Peyer's patch (tissue), 4 donors: ENCODE measurements at regions not wholly inside any gene's neighbourhood (a gene's known extent, or its start where the extent isn't known, plus 50 kb on each side); places are given as distances from the start of the nearest gene placed in this dataset.

ENCODE experiments used
- CTCF ChIP-seq, 6 experiments: fragments of 450-650 bp in 4 of 6; fragments of 200-600 bp in 2 of 6; sonication (generic) in 1 of 6; IDR thresholded peaks; one replicate each; pipeline ENCODE4 v1.5.1; 2017 to 2019; ENCODE audit warnings: antibody characterized with exemption in 6 of 6, mild to moderate bottlenecking in 3 of 6, moderate library complexity in 1 of 6
- POLR2A ChIP-seq, 2 donors: fragments of 450-650 bp; IDR thresholded peaks; one replicate each; pipeline ENCODE4 v1.5.1; 2017; ENCODE audit warnings: antibody characterized with exemption in 2 of 2, mild to moderate bottlenecking in 2 of 2, moderate library complexity in 2 of 2

GRCh38 chr5:97854871-97855762 lies 672.1 kb upstream of the RIOK2 start:
- no peak for TF ChIP-seq CTCF (IDR thresholded peaks at IDR 0.05)
- no peak for TF ChIP-seq POLR2A (IDR thresholded peaks at IDR 0.05)
